HCT116 (cell line): ENCODE measurements at regions not wholly inside any gene's neighbourhood (a gene's known extent, or its start where the extent isn't known, plus 50 kb on each side); places are given as distances from the start of the nearest gene placed in this dataset.

Experiments
- ATAC-seq: fragments of 200-7000 bp; cut with Tn5 transposase; 2 replicates; pipeline ENCODE4 v1.9.1; 2020; ENCODE audit warnings: mild to moderate bottlenecking, moderate library complexity
- BruUV-seq: library from RNA; stranded (reverse); fragments of 400-500 nt; replicated peaks from 2 replicates; lab custom pipeline; 2021; lab: Mats Ljungman, UMichigan
- CTCF ChIA-PET: fragments of 300-600 bp; sonication (Branson Sonifier 250); formaldehyde crosslinking; loops from one replicate; lab custom pipeline; 2021; ENCODE audit warnings: antibody characterized with exemption; lab: Charles Lee
- POLR2A ChIA-PET: fragments of 300-600, 350-600 bp; sonication (Branson Sonifier 250); formaldehyde crosslinking; loops from one replicate; lab custom pipeline; 2021; ENCODE audit warnings: antibody characterized with exemption; lab: Charles Lee
- RAD21 ChIA-PET, 2 experiments: fragments of 300-600 bp; sonication (Branson Sonifier 250); formaldehyde crosslinking; loops; one replicate each; lab custom pipeline; 2023; ENCODE audit warnings: low total read pairs in 2 of 2; ENCODE audit not compliant: uncharacterized antibody in 2 of 2, unreplicated experiment in 2 of 2, low non-redundant PET in 1 of 2; lab: Charles Lee
- DNase-seq: peaks from one replicate; pipeline ENCODE4 v3.0.0-alpha.2; 2010; ENCODE audit warnings: low read depth, low spot score
- H2AFZ ChIP-seq: fragments of 200-600 bp; shearing (Covaris generic), sonication (generic); 2 replicates; pipeline ENCODE4 v1.6.1; 2017; ENCODE audit warnings: low read depth, mixed run types, mixed read lengths, antibody characterized with exemption, low read length; ENCODE audit not compliant: poor library complexity, severe bottlenecking
- H3K27ac ChIP-seq: 2 replicates; pipeline ENCODE4 v1.5.1; 2012; ENCODE audit warnings: low read depth, low read length
- H3K27me3 ChIP-seq: fragments of 200-600 bp; sonication (generic); 2 replicates; pipeline ENCODE4 v1.6.1; 2016; ENCODE audit warnings: mixed run types, low read length, mixed read lengths; ENCODE audit not compliant: insufficient read depth
- H3K36me3 ChIP-seq, 2 experiments: fragments of 200-500 bp in 1 of 2; fragments of 200-600 bp in 1 of 2; sonication (Bioruptor generic) in 1 of 2; sonication (generic) in 1 of 2; 2 replicates each; pipeline versions ENCODE4 v1.5.1 to v1.6.1; 2014 to 2016; ENCODE audit warnings: low read length in 2 of 2, inconsistent platforms in 1 of 2, mixed read lengths in 1 of 2, mixed run types in 1 of 2; ENCODE audit not compliant: insufficient read depth in 2 of 2, control insufficient read depth in 1 of 2
- H3K4me1 ChIP-seq, 2 experiments: fragments of 200-600 bp in 1 of 2; sonication (generic) in 1 of 2; 2 replicates each; pipeline versions ENCODE4 v1.5.1 to v1.6.1; 2012 to 2017; ENCODE audit warnings: low read length in 2 of 2, inconsistent platforms in 1 of 2, mild to moderate bottlenecking in 1 of 2, mixed read lengths in 1 of 2, mixed run types in 1 of 2, moderate library complexity in 1 of 2; ENCODE audit not compliant: insufficient read depth in 2 of 2, control insufficient read depth in 1 of 2
- H3K4me2 ChIP-seq: fragments of 200-600 bp; sonication (generic); 2 replicates; pipeline ENCODE4 v1.6.1; 2017; ENCODE audit warnings: mixed run types, low read length, mixed read lengths
- H3K4me3 ChIP-seq, 2 experiments: fragments of 200-600 bp in 1 of 2; sonication (generic) in 1 of 2; replicated peaks in 1 of 2; 2 replicates each; pipeline ENCODE4 v1.5.1; 2011 to 2016; ENCODE audit warnings: low read length in 2 of 2, control low read depth in 1 of 2, low read depth in 1 of 2, mild to moderate bottlenecking in 1 of 2, mixed read lengths in 1 of 2, mixed run types in 1 of 2
- H3K79me2 ChIP-seq: fragments of 200-600 bp; sonication (generic); 2 replicates; pipeline ENCODE4 v1.6.1; 2017; ENCODE audit warnings: mild to moderate bottlenecking, mixed run types, low read length, moderate library complexity, mixed read lengths; ENCODE audit not compliant: insufficient read depth
- H3K9ac ChIP-seq: fragments of 200-600 bp; sonication (generic); 2 replicates; pipeline ENCODE4 v1.6.1; 2016; ENCODE audit warnings: low read length, mixed read lengths
- H3K9me2 ChIP-seq: fragments of 200-600 bp; sonication (generic), shearing (Covaris generic); 2 replicates; pipeline ENCODE4 v1.6.1; 2017; ENCODE audit warnings: mixed run types, mild to moderate bottlenecking, moderate library complexity; ENCODE audit not compliant: insufficient read depth
- H3K9me3 ChIP-seq, 2 experiments: fragments of 200-500 bp in 1 of 2; fragments of 200-600 bp in 1 of 2; sonication (Bioruptor generic) in 1 of 2; sonication (generic) in 1 of 2; 2 replicates each; pipeline ENCODE4 v1.6.1; 2014 to 2017; ENCODE audit warnings: low read length in 2 of 2, mixed read lengths in 2 of 2, inconsistent platforms in 1 of 2, low read depth in 1 of 2, mild to moderate bottlenecking in 1 of 2, mixed run types in 1 of 2, moderate library complexity in 1 of 2; ENCODE audit not compliant: control insufficient read depth in 1 of 2, insufficient read depth in 1 of 2
- H4K20me1 ChIP-seq: fragments of 200-600 bp; sonication (generic), shearing (Covaris generic); 2 replicates; pipeline ENCODE4 v1.6.1; 2017; ENCODE audit warnings: mixed run types, mild to moderate bottlenecking, moderate library complexity; ENCODE audit not compliant: insufficient read depth
- CEBPB ChIP-seq: IDR thresholded peaks from 2 replicates; pipeline ENCODE4 v1.6.1; 2012; ENCODE audit warnings: low read depth
- CTCF ChIP-seq, 3 experiments: fragments of 200-600 bp in 1 of 3; sonication (generic) in 1 of 3; IDR thresholded peaks in 2 of 3; conservative IDR thresholded peaks in 1 of 3; 2 replicates each; pipeline ENCODE4 v1.5.1; 2012 to 2017; ENCODE audit warnings: low read depth in 2 of 3, low read length in 2 of 3, antibody characterized with exemption in 1 of 3, borderline replicate concordance in 1 of 3, control low read depth in 1 of 3, mild to moderate bottlenecking in 1 of 3, mixed read lengths in 1 of 3, mixed run types in 1 of 3, moderate library complexity in 1 of 3; ENCODE audit not compliant: insufficient read depth in 1 of 3
- EGR1 ChIP-seq: IDR thresholded peaks from 2 replicates; pipeline ENCODE4 v1.6.1; 2012; ENCODE audit warnings: low read depth
- ELF1 ChIP-seq: IDR thresholded peaks from 2 replicates; pipeline ENCODE4 v1.6.1; 2012; ENCODE audit warnings: low read depth, borderline replicate concordance
- EZH2phosphoT487 ChIP-seq: fragments of 200-600 bp; IDR thresholded peaks from 2 replicates; pipeline ENCODE4 v1.6.1; 2018; ENCODE audit warnings: antibody characterized with exemption, borderline replicate concordance
- FOSL1 ChIP-seq: IDR thresholded peaks from 2 replicates; pipeline ENCODE4 v1.6.1; 2012; ENCODE audit warnings: low read depth
- JUND ChIP-seq: IDR thresholded peaks from 2 replicates; pipeline ENCODE4 v1.6.1; 2012
- MAX ChIP-seq: IDR thresholded peaks from 2 replicates; pipeline ENCODE4 v1.6.1; 2012
- POLR2A ChIP-seq: IDR thresholded peaks from 2 replicates; pipeline ENCODE4 v1.7.0; 2011; ENCODE audit warnings: borderline replicate concordance; ENCODE audit not compliant: insufficient read depth, insufficient read length; ENCODE audit errors: extremely low read depth
- POLR2AphosphoS5 ChIP-seq: IDR thresholded peaks from 2 replicates; pipeline ENCODE4 v1.6.1; 2011; ENCODE audit warnings: mild to moderate bottlenecking, low read depth, low read length, moderate library complexity
- SIN3A ChIP-seq: IDR thresholded peaks from 2 replicates; pipeline ENCODE4 v1.6.1; 2012; ENCODE audit warnings: low read depth
- SP1 ChIP-seq: IDR thresholded peaks from 2 replicates; pipeline ENCODE4 v1.6.1; 2012; ENCODE audit warnings: low read depth
- SRF ChIP-seq: IDR thresholded peaks from 2 replicates; pipeline ENCODE4 v1.6.1; 2012; ENCODE audit warnings: low read depth
- TCF7L2 ChIP-seq: IDR thresholded peaks from 2 replicates; pipeline ENCODE4 v1.7.0; 2011; ENCODE audit warnings: borderline replicate concordance, inconsistent platforms; ENCODE audit not compliant: insufficient read depth, insufficient read length; ENCODE audit errors: extremely low read depth
- YY1 ChIP-seq: IDR thresholded peaks from 2 replicates; pipeline ENCODE4 v1.6.1; 2011; ENCODE audit warnings: low read length, low read depth, moderate library complexity, mild to moderate bottlenecking; ENCODE audit not compliant: insufficient replicate concordance; ENCODE audit errors: extremely low read depth
- ZBTB33 ChIP-seq: IDR thresholded peaks from 2 replicates; pipeline ENCODE4 v1.6.1; 2011; ENCODE audit warnings: mild to moderate bottlenecking, low read length, moderate library complexity; ENCODE audit not compliant: insufficient replicate concordance; ENCODE audit errors: extremely low read depth
- ZFX ChIP-seq: fragments of 450-650 bp; IDR thresholded peaks from 2 replicates; pipeline ENCODE4 v1.6.1; 2017
- ZNF274 ChIP-seq: fragments of 200-500 bp; sonication (Bioruptor generic); IDR thresholded peaks from 2 replicates; pipeline ENCODE4 v1.6.1; 2014; ENCODE audit warnings: mild to moderate bottlenecking, low read depth, low read length, inconsistent platforms
- intact Hi-C: fragments of 100-400 bp; cut with micrococcal nuclease; formaldehyde crosslinking; loops from 2 replicates; pipeline ENCODE4 v1.10.0; 2022

DNA sequence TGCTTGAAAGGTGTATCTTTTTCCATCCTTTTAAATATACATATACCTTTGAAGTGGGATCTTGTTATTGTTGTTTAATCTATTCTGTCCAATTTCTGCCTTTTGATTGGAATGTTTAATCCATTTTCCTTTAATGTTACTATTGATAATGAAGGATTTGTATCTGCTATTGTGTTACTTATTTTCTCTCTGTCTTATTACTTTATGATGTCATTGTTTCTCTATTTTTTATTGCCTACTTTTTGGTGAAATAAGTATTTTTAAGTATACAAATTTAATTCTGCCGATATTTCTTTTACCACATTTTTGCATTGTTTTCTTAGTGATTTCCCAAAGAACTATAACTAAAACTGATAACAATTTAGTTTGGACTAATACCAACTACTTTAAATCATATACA is 121.8 kb downstream of the RASSF9 start:
- Histone ChIP-seq H3K9me3 (no peaks in the 10 kb centered on the region), H4K20me1 (no peaks in the 10 kb centered on the region), H3K4me3 (no peak overlapping the region), H2AFZ (no peak overlapping the region), H3K27me3 (no peaks in the 10 kb centered on the region), H3K79me2 (no peaks in the 10 kb centered on the region), H3K9ac (no peak overlapping the region), H3K4me2 (no peak overlapping the region), H3K36me3 (no peaks in the 10 kb centered on the region), H3K27ac (no peak overlapping the region), H3K9me2 (no peaks in the 10 kb centered on the region), H3K4me1 (no peaks in the 10 kb centered on the region)
- intact Hi-C loops, result no loop called here
- DNase-seq, result no peak
- BruUV-seq, result no TSS peak
- no peak for TF ChIP-seq ZNF274
- no peak for TF ChIP-seq TCF7L2
- TF ChIP-seq EGR1, result no peak
- TF ChIP-seq ELF1, result no peak
- TF ChIP-seq MAX, result no peak
- TF ChIP-seq SRF, result no peak
- no peak for TF ChIP-seq EZH2phosphoT487
- no peak for TF ChIP-seq YY1
- no peak for TF ChIP-seq ZFX
- TF ChIP-seq SP1, result no peak
- no peak for TF ChIP-seq CEBPB
- no peak for TF ChIP-seq JUND
- RAD21 ChIA-PET, result no interaction called here
- ATAC-seq, result no peak
- POLR2A ChIA-PET, result no interaction called here
- CTCF ChIA-PET, result no interaction called here

GRCh38 chr12:85720308-85721033 is 115.7 kb downstream of the RASSF9 start:
- no peak for DNase-seq
- POLR2A ChIA-PET, result no interaction called here
- Histone ChIP-seq H4K20me1 (no peaks in the 10 kb centered on the region), H3K4me3 (no peak overlapping the region), H2AFZ (no peak overlapping the region), H3K27me3 (no peaks in the 10 kb centered on the region), H3K9me2 (no peaks in the 10 kb centered on the region), H3K9me3 (no peaks in the 10 kb centered on the region), H3K36me3 (no peaks in the 10 kb centered on the region), H3K9ac (no peak overlapping the region), H3K4me2 (no peak overlapping the region), H3K79me2 (no peaks in the 10 kb centered on the region), H3K4me1 (no peaks in the 10 kb centered on the region), H3K27ac (no peak overlapping the region)
- CTCF ChIA-PET, result no interaction called here
- intact Hi-C loops, result no loop called here
- BruUV-seq, result no TSS peak
- ATAC-seq, result no peak
- RAD21 ChIA-PET, result no interaction called here
- TF ChIP-seq ZFX (no peak), SRF (no peak), SP1 (no peak), ZBTB33 (no peak), FOSL1 (no peak), EZH2phosphoT487 (no peak), YY1 (no peak), POLR2A (no peak), CEBPB (no peak), POLR2AphosphoS5 (no peak), JUND (no peak), SIN3A (no peak), CTCF (IDR thresholded peaks at IDR 0.05 in 2 of 3, conservative IDR thresholded peaks at IDR 0.05 in 1 of 3; ENCODE audit: borderline replicate concordance in 1 of 3, insufficient read depth in 1 of 3, low read depth in 2 of 3, low read length in 2 of 3) (no peak)
